ENCODE measurements at regions not wholly inside any gene's neighbourhood (a gene's known extent, or its start where the extent isn't known, plus 50 kb on each side); places are given as distances from the start of the nearest gene placed in this dataset.

DNA sequence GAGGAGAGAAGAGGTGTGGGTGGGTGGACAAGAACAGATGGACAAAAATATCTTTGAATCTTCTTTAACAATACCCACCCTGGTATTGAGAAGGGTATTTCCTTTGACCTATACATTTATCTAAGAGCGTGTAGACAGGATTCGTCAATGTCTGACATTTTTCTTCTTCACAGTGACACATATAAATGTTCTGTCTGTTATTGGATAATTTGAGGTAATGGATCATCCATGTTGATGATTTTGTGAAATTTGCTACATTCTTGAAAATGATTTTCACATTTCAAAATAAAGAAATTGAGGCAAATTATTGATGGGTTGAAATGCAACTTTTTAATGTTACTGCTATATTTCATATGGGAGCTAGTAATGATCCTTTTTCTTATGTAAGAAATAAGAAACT, 770.7 kb upstream of the EPHA7 start:
- WGBS, 5 donors = 82 to 92% (median 87%) methylated on average over 2 of the region's 2 CpGs
- Histone ChIP-seq H3K27ac (no peak overlapping the region), H3K4me1 (no peaks in the 10 kb centered on the region), H3K4me3 (no peak overlapping the region), H3K9me3 (peaks cover 0 to 12% (median 9%) of the 10 kb centered on the region in 8 donors), H3K27me3 (replicated peaks in 1 of 7) (no peaks in the 10 kb centered on the region), H3K36me3 (no peaks in the 10 kb centered on the region)
- no peak for DNase-seq
- intact Hi-C loops (cut with DNase I; ENCODE audit: low total_unique reads) = no loop called here
- TF ChIP-seq POLR2AphosphoS5 (IDR thresholded peaks at IDR 0.05) (no peak), CTCF (IDR thresholded peaks at IDR 0.05 in 8 of 11, conservative IDR thresholded peaks at IDR 0.05 in 3 of 11) (no peak), POLR2A (IDR thresholded peaks at IDR 0.05) (no peak)

GRCh38 chr6:94184666-94185464, 765.5 kb upstream of the EPHA7 start:
- H3K27me3 ChIP-seq (replicated peaks in 1 of 7) = no peaks in the 10 kb centered on the region
- 88 to 100% (median 97%) methylated on average over 2 of the region's 2 CpGs for WGBS, 5 donors

GRCh38 chr6:94177429-94177828, 758.1 kb upstream of the EPHA7 start:
- no peak overlapping the region for H3K27ac ChIP-seq
- intact Hi-C loops (cut with DNase I; ENCODE audit: low total_unique reads) = no loop called here
- DNase-seq = no peak
- TF ChIP-seq POLR2A (IDR thresholded peaks at IDR 0.05) (no peak), POLR2AphosphoS5 (IDR thresholded peaks at IDR 0.05) (no peak), CTCF (IDR thresholded peaks at IDR 0.05 in 8 of 11, conservative IDR thresholded peaks at IDR 0.05 in 3 of 11) (no peak)
- no peaks in the 10 kb centered on the region for H3K27me3 ChIP-seq (replicated peaks in 1 of 7)
- peaks cover 0 to 9% (median 3%) of the 10 kb centered on the region in 8 donors for H3K9me3 ChIP-seq
- H3K4me3 ChIP-seq = no peak overlapping the region
- WGBS, 5 donors = 32 to 56% (median 38%) methylated on average over 2 of the region's 2 CpGs
- H3K36me3 ChIP-seq = no peaks in the 10 kb centered on the region
- no peaks in the 10 kb centered on the region for H3K4me1 ChIP-seq

More at GRCh38 chr6:94184666-94185464, 765.5 kb upstream of the EPHA7 start:
- DNase-seq = no peak
- Histone ChIP-seq H3K36me3 (no peaks in the 10 kb centered on the region), H3K4me3 (no peak overlapping the region), H3K9me3 (peaks cover 0 to 26% (median 19%) of the 10 kb centered on the region in 8 donors), H3K4me1 (no peaks in the 10 kb centered on the region), H3K27ac (no peak overlapping the region)
- TF ChIP-seq POLR2AphosphoS5 (IDR thresholded peaks at IDR 0.05) (no peak), POLR2A (IDR thresholded peaks at IDR 0.05) (no peak), CTCF (IDR thresholded peaks at IDR 0.05 in 8 of 11, conservative IDR thresholded peaks at IDR 0.05 in 3 of 11) (no peak)
- intact Hi-C loops (cut with DNase I; ENCODE audit: low total_unique reads) = no loop called here

GRCh38 chr6:94175465-94175864, 756.1 kb upstream of the EPHA7 start:
- 75 to 86% (median 78%) methylated on average over 2 of the region's 2 CpGs for WGBS, 5 donors
- intact Hi-C loops (cut with DNase I; ENCODE audit: low total_unique reads) = no loop called here

More at GRCh38 chr6:94175465-94175864, 756.1 kb upstream of the EPHA7 start:
- Histone ChIP-seq H3K4me3 (no peak overlapping the region), H3K27me3 (replicated peaks in 1 of 7) (no peaks in the 10 kb centered on the region), H3K4me1 (no peaks in the 10 kb centered on the region), H3K36me3 (no peaks in the 10 kb centered on the region), H3K27ac (no peak overlapping the region), H3K9me3 (peaks cover 0 to 20% (median 3%) of the 10 kb centered on the region in 8 donors)
- no peak for DNase-seq
- no peak for TF ChIP-seq CTCF (IDR thresholded peaks at IDR 0.05 in 8 of 11, conservative IDR thresholded peaks at IDR 0.05 in 3 of 11)
- TF ChIP-seq POLR2AphosphoS5 (IDR thresholded peaks at IDR 0.05) = no peak
- TF ChIP-seq POLR2A (IDR thresholded peaks at IDR 0.05) = no peak
